ENCODE measurements at regions not wholly inside any gene's neighbourhood (a gene's known extent, or its start where the extent isn't known, plus 50 kb on each side); places are given as distances from the start of the nearest gene placed in this dataset.

GRCh38 chr4:35695421-35695820 is 548.9 kb downstream of the ARAP2 start:
- DNase-seq (ENCODE audit: low read depth) = no peak

DNA sequence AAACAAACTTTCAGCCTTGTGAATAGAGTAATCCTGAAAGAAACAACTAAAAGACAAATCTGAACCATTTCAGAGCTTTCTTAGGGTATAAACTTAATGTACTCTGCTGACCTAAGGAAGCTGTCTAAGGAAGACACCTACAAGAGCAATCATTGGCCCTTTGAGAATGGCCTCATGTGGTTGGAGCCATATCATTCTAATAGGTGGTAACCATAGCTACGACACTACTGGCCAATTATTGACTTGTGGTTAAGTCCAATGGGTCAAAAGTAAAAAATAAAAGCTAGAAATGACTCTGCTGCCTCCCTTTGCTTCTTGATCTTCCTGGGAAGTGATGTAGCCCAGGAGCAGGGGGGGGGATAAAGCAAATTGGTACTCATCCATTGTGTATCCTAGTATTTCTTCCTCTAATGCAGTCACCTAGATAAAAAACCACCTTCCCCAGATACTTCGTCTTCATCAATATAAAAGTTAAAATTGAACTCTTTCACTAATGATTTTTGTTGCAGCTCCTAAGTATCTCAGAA is 547.0 kb downstream of the ARAP2 start:
- no peak for DNase-seq (ENCODE audit: low read depth)

DNA sequence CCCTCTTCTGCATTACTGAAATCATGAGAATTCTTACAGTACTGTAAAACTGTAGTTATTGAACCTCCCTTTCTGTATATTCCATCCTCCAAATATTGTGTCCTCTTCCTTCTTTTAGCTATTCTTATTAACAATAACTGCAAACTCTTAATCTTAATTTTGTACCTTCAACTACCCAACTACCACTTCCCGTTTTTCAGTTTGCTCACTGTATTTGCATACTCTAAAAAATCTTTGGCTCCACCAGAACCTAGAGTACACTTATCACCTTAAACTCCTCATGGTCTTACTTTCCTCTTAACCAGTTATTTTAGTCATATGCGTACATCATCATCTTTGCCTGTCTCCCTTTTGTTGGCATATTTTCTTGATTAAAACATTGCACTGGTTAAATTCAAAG is 543.7 kb downstream of the ARAP2 start:
- DNase-seq (ENCODE audit: low read depth) = no peak

DNA sequence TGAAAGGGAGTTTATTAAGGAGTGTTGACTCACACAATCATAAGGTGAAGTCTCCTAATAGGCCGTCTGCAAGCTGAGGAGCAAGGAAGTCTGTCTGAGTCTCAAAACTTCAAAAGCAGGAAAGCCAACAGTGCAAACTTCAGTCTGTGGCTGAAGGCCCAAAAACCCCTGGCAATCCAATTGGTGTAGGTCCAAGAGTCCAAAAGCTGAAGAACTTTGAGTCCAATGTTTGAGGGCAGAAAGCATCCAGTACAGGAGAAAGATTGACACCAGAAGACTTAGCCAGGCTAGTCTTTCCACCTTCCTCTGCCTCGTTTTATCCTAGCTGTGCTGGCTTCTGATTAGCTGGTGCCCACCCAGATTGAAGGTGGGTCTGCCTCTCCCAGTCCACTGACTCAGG is 535.2 kb downstream of the ARAP2 start:
- no peak for DNase-seq (ENCODE audit: low read depth)

GRCh38 chr4:35710343-35710742 is 534.0 kb downstream of the ARAP2 start:
- DNase-seq (ENCODE audit: low read depth) = no peak

DNA sequence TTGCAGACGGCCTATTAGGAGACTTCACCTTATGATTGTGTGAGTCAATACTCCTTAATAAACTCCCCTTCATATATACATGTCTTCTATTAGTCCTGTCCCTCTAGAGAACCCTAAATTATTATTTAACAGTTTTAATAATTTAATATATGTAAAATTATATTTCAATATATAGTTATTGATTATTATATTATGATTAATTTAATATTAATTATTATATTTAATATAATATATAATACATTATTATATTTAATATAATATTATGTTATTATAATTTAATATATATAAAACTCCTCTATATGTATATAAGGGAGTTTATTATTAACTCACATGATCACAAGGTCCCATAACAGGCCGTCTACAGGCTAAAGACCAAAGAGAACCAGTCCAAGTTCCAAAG is 533.2 kb downstream of the ARAP2 start:
- no peak for DNase-seq (ENCODE audit: low read depth)

GRCh38 chr4:35723973-35724372 is 520.3 kb downstream of the ARAP2 start:
- no peak for DNase-seq (ENCODE audit: low read depth)

- no peak for DNase-seq (ENCODE audit: low read depth)
Observed at GRCh38 chr4:35725131-35725530, 519.2 kb downstream of the ARAP2 start.

DNA sequence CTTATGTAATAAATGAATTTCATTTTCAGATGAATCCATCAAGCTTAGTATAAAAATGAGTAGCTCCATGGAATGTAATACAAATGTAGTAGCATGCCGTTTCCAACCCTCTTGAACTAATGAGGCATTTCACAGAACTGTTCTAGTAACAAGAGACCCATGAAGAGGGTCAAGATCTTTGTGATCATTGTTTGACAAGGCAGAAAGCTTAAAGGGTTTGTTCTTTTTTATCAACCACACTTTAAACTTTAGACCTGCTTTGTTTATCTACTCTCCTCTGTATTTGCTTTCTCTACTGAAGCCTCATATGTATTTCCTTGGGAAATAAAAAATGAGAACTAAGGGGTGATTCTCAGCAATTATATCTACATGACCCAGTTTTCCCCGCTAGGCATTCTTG is 513.9 kb downstream of the ARAP2 start:
- no peak for DNase-seq (ENCODE audit: low read depth)

- DNase-seq (ENCODE audit: low read depth) = no peak
Observed at GRCh38 chr4:35734381-35735098, 509.8 kb downstream of the ARAP2 start.

GRCh38 chr4:35739308-35739707 is 505.0 kb downstream of the ARAP2 start:
- DNase-seq (ENCODE audit: low read depth) = no peak

- no peak for DNase-seq (ENCODE audit: low read depth)
Observed at GRCh38 chr4:35754047-35754446, 490.3 kb downstream of the ARAP2 start.

DNA sequence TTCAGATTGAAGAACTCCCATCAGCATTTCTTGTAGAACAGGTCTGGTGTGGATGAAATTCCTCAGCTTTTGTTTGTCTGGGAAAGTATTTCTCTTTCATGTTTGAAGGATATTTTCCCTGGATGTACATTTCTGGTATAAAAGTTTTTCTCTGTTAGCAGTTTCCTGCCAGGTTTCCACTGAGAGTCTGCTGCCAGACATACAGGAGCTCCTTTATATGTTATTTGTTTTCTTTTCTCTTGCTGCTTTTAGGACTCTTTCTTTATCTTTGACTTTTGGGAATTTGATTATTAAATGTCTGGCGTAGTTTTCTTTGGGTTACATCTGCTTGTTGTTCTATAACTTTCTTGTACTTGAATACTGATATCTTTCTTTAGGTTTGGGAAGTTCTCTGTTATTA is 486.5 kb downstream of the ARAP2 start:
- DNase-seq (ENCODE audit: low read depth) = no peak

- DNase-seq (ENCODE audit: low read depth) = no peak
Observed at GRCh38 chr4:35760807-35761206, 483.5 kb downstream of the ARAP2 start.

- no peak for DNase-seq (ENCODE audit: low read depth)
Observed at GRCh38 chr4:35771571-35771970, 472.7 kb downstream of the ARAP2 start.

- DNase-seq (ENCODE audit: low read depth) = no peak
Observed at GRCh38 chr4:35772291-35772690, 472.0 kb downstream of the ARAP2 start.

- DNase-seq (ENCODE audit: low read depth) = no peak
Observed at GRCh38 chr4:35789899-35790574, 454.3 kb downstream of the ARAP2 start.

DNA sequence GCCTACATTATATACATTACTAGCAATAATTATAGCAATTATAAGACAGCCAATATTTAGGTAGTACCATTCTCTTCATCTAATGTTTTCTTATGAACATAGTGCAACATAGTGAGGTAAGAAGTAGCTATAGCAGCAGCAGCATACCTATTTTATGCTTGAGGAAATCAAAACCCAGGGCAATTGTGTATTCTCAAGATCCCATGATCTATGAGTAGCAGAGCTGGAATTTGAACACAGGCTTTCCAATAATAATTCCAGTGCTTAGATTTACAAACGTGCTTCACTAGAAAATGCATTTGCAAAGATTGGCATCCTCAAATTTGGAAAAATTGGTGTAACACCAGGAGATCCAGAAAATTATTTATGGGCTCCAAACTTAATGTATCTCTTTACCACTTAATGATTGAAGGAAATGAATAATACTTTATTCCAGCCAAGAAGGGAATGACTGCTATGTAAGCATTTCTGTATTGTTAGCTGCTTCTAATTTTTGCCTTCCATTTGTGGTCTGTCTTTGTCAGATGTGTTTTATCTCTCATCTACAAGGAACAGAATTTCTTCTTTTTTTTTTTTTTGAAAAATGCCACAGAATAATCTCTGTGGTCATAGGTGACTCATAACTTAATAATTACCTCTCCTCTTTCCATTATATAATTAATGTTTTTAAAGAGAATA is 451.1 kb downstream of the ARAP2 start:
- no peak for DNase-seq (ENCODE audit: low read depth)

DNA sequence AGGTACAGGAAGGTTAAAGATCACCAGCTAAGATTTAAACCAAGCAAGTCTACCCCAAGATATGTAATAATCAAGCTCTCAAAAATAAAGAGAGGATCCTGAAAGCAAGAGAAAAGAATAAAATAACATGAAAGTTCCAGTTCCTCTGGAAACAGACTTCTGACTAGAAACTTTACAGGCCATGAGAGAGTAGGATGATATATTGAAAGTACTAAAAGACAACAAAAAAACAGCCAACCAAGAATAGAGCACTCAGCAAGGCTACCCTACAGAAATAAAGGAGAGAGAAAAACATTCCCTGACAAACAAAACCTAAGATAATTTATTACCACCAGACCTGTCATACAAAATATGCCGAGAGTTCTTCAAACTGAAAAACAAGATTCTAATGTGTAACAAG is 450.5 kb downstream of the ARAP2 start:
- DNase-seq (ENCODE audit: low read depth) = no peak

DNA sequence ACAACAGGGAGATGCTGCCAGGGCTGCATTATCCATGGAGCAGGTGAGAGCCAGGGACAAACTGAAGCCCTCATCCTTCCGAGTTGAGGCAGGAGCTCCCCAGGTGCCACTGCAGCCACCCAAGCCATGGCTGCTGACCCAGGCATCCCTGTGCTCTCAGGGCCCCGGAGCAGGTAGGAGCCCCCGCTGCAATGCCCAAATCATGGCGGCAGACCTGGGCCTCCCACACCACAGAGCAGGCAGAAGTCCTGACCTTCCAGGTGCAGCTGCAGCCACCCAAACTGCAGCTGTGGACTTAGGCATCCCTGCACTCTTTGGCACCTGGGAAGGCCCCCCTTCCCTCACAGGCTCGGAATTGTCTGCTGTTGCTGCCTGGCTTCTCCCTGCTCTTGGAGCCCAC is 443.6 kb downstream of the ARAP2 start:
- DNase-seq (ENCODE audit: low read depth) = no peak

GRCh38 chr4:35802644-35803043 is 441.7 kb downstream of the ARAP2 start:
- DNase-seq (ENCODE audit: low read depth) = no peak

DNA sequence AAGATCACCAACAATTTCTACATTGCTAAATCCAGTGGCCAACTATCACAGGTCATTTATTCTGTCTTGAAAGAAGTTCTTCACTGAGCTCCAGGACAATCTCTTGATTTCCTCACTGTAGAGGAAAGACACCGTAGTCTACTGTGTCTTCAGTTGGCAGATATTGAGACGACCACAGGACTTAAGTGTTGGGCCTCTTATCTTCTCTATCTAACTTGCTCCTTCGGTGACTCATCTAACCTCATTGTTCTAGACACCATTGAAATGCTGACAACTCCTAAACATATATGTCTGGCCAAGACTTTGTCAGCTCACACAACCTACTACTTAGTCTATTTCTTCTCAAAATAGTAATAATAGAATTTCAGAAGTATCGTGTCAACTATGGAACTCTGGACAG is 425.8 kb downstream of the ARAP2 start:
- no peak for DNase-seq (ENCODE audit: low read depth)

GRCh38 chr4:35820003-35820402 is 424.3 kb downstream of the ARAP2 start:
- no peak for DNase-seq (ENCODE audit: low read depth)

All from activated T-cell treated with anti-CD3 and anti-CD28 coated beads for 48 hours (primary cell).